Hematopoietic multipotent progenitor cell (in vitro differentiated cells): ENCODE measurements at regions not wholly inside any gene's neighbourhood (a gene's known extent, or its start where the extent isn't known, plus 50 kb on each side); places are given as distances from the start of the nearest gene placed in this dataset.

ENCODE experiments used
- DNase-seq, 3 donors: peaks; one replicate each; pipeline ENCODE4 v3.0.0-alpha.2; 2011 to 2015; ENCODE audit warnings: low read depth in 2 of 3, low spot score in 2 of 3

DNA sequence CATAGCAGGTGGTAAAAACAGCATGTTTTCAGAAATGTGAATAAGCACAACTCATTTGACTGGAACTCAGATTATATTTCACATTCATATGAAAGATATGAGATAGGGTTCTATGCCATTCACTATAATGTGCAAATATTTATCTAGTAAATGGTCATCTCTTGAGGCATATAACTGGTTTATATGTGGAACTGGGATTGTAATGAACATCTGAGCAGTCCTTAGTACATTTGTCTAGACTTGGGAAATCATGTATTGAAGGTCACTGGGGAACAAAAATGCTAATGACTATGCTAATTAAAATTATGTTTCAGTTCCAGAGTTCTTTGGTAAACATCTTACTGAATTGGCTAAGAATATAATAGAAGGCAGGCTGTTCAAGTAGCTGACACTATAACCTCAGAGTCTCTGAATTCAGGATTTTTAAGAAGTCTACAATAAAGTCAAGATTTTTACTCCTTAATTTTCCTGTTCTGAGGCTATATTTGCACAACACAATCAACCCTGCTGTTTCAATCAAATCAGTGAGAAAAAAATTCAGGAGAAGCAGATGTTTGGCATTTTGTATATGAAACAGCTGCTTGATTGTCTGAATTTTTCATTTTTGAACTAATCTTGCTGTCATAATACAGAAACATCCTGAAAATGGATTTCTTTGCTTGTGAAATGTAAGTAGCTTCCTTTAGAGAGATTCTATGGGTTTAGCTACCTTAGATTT is 244.8 kb upstream of the RGS18 start:
- no peak for DNase-seq

DNA sequence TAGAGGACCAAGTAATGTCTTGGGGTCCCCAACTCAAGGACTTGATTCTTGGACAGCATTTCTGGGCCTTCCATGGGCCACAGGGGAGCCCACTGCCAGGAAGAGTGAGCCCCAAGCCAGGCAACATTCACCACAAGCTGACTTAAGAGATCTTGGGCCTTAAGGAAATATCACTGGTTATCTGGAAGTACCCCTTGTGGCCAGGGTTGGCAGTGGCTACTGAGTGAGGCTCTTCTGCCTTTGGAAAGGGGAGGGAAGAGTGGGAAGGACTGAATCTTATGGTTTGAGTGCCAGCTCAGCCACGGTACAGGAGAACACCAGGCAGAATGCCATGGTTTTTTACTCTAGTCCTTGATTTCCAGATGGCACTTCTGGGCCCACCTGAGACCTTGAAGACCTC is 228.9 kb upstream of the RGS18 start:
- DNase-seq = no peak

DNA sequence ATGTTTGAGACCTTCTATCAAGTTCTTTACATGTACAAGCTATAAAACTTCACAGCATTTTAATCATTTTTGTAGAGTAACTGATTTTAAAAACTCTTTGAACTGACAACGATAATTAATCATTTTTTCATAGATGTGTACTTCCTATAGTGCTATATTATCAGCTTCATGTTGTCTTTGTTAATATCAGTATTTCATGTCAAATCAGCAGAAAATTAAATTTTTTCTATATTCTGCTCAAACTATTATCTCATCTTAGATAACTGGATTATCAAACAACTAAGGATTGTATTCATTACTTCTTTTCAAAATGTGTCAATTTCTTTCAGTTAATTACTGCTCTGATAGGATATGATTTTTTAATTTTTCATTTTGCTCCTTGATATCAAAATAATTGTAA is 214.6 kb upstream of the RGS18 start:
- no peak for DNase-seq

DNA sequence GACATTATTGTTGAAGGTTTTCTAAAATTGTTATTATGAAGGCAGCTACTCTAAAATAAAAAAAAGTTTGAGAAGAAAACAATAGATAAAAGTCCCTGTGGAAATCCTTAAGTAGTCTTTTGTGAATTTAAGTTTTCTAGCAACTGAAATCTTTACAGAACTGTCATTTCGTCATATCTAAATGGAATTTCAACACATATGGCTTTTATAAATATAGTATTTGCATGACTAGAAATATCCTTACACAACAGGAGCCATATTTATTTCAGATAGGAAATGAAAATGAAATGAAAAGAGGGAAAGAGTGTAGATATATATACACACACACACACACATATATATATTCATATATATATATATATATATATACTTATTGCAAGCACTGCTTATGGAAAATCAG is 204.7 kb upstream of the RGS18 start:
- DNase-seq = no peak

DNA sequence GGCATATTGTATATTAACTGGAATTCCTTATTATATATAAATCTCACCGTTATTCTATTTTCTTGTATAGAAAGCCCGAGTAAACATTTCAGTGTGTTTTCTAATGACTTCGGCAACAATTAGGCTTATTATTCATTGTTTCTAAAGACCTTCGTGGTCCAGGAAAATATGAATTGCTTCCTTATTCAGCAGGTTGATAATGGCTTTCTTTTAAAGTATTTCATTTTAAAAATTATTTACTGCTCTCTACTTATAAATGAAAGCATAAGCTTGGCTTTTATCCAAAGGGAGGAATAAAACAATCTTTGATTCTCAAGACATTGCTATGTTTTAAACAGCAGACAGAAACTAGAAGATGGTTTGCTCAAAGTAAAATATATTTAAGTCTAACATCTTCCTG is 198.4 kb upstream of the RGS18 start:
- DNase-seq = no peak

DNA sequence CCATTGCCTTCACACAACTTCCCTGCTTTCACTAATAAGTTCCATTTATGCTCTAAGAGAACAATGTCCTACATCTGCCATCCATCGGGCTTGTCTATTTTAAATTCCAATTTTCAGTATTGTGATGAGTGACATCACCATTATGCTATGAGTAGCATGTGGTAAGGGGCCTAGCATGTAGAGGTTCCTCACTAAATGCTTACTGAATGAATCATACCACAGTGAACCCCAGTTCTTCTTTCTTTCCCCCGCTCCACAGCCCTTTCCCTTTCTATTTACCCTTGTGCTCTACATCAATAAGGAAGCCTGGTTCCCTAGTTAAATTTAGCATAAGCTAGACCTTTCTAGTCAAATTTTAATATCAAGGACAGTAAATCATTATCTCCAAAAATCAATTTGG is 195.0 kb upstream of the RGS18 start:
- peak in 2 of 3 donors; percentile 14 to 46 for DNase-seq

GRCh38 chr1:191963781-191964455 is 194.3 kb upstream of the RGS18 start:
- DNase-seq = peak in 1 of 3 donors; percentile 21

GRCh38 chr1:191969290-191969689 is 189.0 kb upstream of the RGS18 start:
- no peak for DNase-seq

DNA sequence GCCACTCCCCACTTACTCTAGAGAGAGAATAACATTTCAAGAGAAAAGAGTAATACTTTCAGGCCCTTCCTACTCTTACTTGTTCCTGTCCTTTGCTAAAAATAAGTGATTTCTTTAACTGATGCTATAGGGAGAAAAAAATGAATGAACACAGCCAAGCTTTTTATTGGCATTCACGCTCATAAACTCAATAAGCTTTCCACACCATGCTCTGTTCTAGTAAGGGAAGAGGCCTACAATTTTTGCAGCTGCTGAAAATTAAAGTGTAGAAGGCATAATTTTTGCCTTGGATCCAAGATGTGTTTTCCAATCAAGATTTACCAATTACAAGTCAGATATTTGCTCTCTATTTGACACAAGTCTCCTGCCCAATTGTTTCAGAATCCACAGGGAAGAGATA is 188.1 kb upstream of the RGS18 start:
- DNase-seq = no peak

DNA sequence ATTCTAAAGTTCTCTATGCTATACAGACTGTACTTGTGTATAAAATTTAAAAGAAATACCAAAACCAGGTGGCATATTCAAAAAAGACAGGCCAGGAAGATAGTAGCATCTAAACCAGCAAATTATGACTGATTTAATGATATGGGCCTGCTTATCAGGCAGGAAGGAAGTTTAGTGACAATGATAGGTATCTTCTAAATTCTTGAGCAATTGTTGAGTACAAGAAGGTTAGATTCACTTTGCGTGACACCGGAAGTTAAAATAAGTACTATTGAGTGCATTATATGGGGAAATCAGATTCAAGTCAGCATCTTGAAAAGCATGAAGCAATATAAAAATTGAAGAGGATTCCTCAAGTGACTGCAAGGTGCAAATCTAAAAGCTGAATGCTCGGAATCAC is 186.8 kb upstream of the RGS18 start:
- no peak for DNase-seq

GRCh38 chr1:191974004-191974403 is 184.3 kb upstream of the RGS18 start:
- no peak for DNase-seq

GRCh38 chr1:191977874-191978506 is 180.3 kb upstream of the RGS18 start:
- no peak for DNase-seq

DNA sequence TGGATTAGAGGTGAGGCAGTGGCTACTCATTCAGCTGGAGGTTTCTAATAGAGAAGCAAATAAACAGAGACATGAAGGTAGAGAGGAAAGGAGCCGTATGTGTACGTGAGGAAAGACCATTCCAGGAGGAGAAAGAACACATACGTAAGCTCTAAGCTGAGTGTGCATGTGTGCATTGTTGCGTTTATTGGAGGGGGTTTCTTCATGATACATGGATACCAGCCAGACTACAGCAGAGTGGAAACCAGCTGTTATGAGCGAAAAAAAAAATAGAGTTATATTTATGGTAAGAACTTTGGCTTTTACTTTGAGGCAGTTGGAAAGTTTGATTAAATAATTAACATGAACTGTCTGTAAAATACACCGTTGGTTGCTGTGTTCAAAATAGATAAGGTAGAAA is 173.4 kb upstream of the RGS18 start:
- no peak for DNase-seq

GRCh38 chr1:191992118-191992517 is 166.1 kb upstream of the RGS18 start:
- no peak for DNase-seq

- DNase-seq = peak in 2 of 3 donors; percentile 26 to 62
These were observed 164.7 kb upstream of the RGS18 start for GRCh38 chr1:191993549-191993948.

DNA sequence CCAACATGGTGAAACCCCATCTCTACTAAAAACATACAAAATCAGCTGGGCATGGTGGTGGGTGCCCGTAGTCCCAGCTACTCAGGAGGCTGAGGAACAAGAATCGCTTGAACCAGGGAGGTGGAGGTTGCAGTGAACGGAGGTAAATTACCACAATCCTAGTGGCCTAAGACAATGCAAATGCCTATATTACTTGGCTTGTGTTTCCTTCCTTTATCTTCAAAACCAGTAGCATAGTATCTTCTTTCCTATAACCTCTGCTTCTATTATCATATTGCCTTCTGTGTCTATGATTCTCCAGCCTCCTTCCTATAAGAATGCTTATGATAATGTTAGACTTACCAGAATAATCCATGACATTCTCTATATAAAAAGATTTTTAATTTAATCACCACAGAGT is 156.2 kb upstream of the RGS18 start:
- no peak for DNase-seq

DNA sequence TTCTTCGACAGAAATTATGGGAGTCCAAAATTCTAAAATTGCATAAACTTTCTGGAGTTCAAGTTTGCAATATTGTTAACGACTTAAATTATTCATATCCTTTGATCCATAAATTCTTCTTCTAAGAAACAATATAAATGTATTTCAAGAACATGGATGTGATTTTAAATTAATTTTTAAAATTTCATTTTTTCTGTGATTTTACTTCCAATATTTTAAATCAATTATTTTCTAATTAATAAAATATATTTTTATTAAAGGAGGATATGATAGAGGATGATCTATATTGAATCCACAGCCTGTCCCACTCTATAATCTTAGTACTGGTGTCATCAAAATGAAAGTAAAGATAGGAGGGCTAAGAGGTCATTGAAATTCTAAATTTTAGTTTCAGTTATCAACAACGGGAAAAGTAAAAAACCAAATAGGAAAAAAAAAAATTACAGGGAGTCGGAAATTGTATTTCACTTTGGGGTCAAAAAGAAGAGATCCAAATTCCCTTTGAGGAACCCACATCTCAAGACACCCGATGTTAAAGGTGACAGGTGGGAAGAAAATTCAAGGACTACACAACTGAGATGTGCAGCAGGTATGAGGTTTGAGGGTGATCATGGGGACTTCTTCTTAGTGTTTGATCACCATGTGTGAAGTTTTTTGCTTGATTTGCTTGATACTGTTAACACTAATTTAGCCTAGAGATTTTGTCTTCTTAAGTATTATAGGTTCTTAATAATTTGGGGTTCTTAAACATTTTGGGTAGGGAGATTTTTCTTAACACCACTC is 154.8 kb upstream of the RGS18 start:
- DNase-seq = peak in 1 of 3 donors; percentile 8

DNA sequence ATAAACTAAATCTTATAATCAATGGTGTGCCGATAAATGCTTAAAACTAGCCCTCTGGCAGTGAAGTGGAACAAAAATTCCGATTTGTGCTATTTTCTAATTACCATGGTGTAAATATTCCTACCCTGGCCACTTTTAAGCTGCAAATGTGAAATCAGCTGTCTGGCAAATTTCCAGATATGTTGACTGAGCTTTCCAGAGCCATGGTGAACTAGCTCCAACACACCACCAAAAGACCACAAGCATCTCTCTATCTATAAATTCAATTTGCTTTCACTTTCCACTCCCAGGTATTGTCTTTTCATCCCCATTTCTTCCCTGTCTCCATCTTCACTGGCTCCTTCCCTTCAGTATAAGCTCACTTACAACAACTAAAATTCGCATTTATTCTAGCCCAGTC is 152.3 kb upstream of the RGS18 start:
- DNase-seq = peak in 1 of 3 donors; percentile 5

DNA sequence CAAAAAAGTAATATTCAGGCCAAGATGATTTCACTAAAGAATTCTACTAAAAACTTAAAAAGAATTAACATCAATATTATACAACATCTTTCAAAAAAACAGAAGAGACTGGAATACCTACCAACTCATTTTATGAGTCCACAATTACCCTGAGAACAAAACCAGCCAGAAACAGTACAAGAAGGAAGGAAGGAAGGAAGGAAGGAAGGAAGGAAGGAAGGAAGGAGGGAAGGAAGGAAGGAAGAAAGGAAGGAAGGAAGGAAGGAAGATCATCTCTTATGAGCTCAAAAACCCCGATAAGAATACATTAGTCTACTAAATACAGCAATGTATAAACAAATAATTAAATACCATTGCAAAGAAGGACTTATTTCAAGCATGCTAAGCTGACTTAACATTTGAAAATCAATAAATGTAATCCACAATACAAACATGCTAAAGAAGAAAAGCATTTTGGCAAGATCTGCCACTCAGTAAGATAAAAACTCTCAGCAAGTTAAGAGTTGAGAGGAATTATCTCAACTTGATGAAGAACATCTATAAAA is 149.9 kb upstream of the RGS18 start:
- no peak for DNase-seq

DNA sequence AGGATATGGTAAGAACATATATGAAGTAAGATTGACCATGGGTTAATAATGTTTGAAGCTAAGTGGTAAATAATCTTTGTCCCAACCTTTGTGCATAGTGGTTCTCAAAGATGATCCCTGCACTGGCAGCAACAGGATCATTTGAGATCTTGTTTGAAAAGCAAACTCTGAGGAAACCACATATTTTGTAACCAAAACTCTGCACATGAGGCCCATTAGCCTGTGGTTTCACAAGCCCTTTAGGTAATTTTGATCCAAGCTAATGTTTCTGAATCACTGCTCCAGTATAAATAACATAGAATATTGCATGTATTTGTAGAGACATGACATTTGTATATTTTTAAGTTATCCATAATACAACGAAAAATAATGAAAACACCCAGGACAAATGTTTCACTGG is 147.9 kb upstream of the RGS18 start:
- DNase-seq = no peak

DNA sequence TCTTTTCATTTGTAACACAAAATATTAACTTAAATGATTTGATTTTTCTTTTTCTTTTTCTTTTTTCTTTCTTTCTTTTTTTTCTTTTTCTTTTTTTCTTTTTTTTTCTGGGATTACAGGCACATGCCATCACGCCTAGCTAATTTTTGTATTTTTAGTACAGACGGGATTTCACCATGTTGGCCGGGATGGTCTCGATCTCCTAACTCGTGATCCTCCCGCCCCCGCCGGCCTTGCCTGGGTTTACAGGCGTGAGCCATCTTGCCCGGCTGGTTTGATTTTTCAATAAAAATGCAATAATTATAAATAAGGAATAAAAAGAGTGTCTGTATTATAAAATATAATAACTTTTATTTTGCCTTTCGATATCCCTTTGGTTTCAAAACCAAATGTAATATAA is 146.7 kb upstream of the RGS18 start:
- no peak for DNase-seq
